Activated CD8-positive, alpha-beta memory T cell treated with anti-CD3 and anti-CD28 coated beads for 24 hours (primary cell): ENCODE measurements at regions not wholly inside any gene's neighbourhood (a gene's known extent, or its start where the extent isn't known, plus 50 kb on each side); places are given as distances from the start of the nearest gene placed in this dataset.

Experiments
- DNase-seq: peaks from one replicate; pipeline ENCODE4 v3.0.0-alpha.2; 2020

DNA sequence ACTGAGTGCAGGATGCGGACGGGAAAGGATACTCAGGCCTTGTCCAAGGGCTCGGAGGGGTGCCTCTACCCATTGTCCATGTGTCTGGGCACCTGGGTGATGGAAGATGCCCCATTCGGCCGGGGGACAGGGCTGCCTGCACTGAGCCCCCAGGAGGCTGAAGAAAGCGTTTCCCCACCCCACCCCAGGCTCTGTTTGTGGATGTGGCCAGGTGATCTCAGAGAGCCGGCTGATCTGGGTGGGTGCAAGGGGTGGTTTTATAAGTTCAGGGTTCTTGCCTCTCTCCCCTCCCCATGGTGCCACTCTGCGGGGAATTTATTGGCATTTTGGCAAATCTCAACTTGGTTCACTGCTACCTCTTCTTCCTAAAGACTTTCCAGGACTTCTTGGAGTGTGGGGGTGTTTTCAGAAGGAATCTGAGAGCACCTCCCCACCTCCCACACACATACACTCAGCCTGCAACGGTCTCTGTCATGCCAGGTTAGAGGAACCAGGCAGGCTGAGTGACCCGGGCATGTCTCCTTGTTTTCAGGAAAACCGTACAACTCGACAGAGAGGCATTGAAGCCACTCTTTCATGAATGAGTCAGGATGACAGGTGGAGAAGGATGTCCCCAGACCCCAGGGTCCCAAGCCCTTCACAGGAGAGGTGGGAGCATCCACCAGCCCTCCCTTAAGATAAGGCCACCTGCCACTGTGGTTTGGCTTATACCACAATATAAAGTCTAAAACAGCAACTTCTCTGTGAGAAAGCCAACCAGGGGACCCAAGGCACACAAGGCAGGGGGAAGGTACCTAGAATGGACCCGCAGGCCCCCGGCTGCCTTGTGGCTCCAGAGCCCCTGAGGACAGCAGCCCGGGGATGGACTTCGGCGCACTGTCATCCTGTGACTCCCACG is 174.9 kb downstream of the ETS2 start:
- DNase-seq: no peak

DNA sequence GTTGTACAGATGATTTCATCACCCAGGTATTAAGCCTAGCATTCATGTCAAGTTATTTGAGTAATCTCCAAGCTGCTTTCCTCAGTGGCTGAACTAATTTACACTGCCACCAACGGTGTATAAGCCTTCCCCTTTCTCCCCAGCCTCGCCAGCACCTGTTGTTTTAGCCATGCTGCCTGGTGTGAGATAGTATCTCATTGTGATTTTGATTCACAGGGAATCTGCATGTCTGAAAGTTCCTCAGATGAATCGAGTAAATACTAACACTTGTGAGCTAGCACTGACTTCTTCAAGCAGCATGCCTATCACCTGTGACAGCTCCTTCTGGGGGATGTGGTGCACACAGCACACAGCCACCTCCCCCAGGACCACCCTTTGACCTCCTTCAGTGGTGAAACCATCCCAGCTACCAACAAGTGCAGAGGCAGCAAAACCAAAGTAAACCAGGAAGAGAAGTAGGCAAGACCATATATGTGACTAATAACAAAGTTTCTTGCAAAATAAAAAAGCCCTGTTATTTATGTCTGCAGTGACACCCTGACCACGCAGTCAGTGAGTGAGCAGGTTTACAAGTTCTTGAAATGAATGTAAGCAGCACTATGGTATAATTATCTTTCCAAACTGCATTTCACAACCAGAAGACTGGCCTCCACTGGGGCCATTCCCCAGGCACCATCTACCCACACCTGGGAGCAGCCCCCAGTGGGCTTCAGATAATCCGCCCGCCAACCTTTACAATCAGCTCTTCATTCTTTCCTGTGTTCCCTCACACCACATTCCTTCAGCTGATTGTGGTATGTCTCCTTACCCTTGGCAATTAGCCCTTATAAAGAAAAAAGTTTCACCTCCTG is 173.8 kb downstream of the ETS2 start:
- no peak for DNase-seq

DNA sequence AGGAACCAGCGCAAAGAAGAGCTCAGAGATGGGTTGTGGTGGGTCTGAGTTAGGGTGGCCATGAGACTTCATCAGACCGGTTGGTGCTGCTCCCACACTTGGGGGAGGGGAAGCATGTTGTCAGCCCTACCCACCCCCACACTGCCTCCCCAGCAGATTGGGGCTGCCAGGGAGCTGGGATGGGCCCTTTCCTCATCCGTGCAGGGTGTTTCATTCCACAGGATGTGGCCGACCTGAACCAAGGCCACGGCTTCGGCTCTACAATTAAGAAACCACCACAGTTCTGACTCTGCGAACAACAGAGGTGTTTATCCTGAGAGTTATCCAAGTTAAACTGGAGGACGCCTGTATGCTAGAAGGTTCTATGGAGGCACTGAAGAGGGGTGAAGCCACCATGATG is 171.2 kb downstream of the ETS2 start:
- DNase-seq: no peak

DNA sequence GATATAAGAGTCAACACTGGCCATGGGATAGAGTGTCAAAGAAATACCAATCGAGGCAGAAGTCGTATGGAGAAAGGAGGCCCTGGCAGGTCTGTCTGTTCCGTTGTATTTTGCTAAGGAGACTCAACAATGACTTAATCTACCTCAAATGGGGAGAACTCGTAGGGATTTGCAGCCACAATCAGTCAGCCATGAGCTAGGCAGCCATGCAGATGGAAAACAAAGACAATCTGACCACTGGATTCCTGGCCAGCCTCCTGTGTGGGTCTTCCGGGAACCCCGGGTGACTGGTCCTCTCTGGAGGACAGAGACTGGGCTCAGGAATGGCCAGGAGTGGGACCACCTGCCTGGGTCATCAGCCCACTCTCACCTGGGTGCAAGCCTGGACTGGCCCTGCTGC is 167.8 kb downstream of the ETS2 start:
- DNase-seq: no peak

DNA sequence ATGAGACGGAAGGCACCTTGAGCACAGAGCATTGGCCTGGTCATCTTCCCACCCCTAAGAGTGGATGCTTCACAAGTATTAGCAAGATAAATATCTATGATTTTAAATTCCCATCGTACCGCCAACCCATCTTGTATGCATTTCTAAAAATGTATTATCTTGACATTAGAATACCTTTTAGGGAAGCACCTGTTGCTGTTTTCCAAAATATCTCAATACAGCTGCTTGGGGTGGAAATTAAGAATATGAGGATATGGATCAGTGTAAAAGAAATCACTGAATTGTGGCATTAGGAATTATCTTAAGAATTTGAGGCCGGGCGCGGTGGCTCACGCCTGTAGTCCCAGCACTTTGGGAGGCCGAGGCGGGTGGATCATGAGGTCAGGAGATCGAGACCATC is 166.3 kb downstream of the ETS2 start:
- DNase-seq: no peak

DNA sequence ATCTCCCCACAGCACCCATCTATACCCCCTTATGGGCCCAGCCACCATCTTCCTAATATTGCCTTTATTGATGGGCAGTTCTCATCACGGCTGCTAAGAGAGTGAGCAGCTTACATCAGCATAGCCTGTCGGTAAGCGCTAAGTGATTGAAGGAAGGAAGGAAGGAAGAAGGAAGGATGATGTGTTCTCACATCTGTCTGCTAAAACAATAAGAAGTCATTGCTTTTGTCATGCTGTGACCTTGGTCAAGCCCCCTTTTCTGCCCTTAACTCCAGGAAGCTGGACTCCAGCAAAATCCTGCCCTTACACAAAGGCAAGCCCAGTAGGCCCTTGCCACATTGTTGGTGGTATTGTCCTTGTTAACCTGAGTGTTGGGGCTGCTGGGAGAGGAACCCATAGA is 165.0 kb downstream of the ETS2 start:
- no peak for DNase-seq

DNA sequence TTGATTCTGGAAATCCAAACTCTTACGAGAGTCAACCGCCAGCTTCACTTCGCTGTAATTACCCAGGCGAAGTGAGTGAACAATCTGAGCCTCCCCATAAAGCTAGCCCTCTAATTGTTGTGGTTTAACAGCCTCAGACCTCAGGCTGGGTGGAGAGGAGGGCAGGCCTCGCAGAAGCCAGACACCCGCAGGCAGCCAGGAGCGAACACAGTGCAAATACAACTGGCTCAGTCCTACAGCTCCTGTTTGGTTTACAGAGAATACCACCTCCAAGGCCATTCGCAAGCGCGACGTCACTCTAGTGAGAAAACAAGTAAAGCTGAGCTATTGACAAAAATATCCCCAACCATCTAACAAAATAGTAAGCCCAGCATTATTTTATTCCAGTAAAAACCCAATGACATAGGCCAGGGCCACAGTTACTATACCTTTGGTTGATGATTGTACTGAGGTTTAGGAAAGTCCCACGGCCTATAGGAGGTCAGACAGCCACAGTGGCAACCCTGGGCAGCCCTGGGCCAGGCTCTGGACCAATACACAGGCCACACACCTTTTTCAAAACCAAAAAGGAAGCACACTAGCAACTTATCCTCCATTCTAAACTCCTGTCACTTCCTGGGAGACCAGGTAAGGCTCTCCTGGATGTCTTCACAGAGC is 163.3 kb downstream of the ETS2 start:
- DNase-seq: no peak

DNA sequence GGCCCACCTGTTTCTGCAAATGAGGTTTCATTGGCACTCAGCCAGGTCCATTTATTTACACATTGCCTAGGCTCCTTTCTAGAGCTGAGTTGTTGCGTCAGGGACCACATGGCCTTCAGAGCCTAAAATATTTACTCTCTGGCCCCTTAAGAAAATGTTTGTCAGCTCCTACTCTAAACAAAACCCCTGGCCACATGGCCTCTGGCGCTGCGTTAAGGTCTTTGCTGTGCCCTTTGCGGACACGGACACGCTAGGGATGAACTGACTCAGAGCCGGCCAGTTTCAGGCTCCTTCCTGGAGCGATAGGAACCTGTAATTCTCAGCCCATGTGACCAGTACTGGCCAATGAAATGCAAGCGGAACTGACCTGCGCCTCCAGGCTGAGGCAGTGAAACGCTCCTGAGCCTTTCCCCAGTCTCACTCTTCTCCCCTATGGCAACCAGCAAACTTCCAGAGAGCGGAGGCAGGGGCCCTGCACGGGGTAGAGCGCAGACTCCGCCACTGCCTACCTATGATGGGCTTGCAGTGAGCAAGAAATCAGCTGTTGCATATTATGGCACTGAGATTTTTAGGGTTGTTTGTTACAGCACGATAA is 160.3 kb downstream of the ETS2 start:
- DNase-seq: no peak

DNA sequence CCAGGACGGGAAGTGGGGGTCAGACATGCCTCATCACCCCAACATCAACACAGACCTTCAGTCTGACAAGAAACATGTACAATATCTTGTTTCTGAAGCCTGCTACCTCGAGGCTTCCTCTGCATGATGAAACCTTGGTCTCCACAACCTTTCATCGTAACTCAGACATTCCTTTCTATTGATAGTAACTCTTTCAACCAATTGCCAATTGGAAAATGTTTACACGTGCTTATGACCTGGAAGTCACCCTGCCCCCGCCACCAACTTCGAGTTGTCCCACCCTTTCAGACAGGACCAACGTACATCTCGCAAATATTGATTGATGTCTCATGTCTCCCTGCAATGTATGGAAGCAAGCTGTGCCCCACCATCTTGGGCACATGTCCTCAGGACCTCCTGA is 159.5 kb downstream of the ETS2 start:
- DNase-seq: no peak

DNA sequence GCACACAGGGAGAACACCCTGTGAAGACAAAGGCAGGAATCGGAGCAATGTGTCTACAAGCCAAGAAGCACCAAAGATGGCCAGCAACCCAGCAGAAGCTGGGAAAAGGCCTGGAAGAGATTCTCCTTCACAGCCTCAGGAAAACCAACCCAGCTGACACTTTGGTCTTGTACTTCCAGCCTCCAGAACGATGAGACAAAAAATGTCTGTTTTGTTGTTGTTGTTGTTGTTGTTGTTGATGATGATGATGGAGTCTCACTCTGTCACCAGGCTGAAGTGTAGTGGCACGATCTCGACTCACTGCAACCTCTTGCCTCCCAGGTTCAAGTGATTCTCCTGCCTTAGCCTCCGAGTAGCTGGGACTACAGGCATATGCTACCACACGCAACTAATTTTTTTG is 157.3 kb downstream of the ETS2 start:
- DNase-seq: no peak

DNA sequence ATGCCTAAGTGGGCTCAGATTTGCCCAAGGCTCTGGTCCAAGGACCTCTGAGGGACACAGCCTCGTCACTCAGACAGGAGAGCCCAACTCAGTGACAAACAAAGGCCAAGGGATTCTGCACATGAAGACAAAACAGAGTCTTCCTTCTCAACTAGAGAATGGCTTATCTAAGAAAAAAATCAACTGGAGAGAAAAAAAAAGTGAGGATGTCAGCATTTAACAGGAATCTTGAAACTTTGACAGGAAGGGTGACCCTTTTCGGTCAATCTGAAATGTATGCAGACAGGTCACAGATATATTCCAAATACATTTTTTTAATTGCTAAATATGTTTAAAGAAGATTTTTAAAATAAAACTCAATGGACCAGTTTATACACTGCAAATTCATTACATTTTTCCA is 154.5 kb downstream of the ETS2 start:
- no peak for DNase-seq

DNA sequence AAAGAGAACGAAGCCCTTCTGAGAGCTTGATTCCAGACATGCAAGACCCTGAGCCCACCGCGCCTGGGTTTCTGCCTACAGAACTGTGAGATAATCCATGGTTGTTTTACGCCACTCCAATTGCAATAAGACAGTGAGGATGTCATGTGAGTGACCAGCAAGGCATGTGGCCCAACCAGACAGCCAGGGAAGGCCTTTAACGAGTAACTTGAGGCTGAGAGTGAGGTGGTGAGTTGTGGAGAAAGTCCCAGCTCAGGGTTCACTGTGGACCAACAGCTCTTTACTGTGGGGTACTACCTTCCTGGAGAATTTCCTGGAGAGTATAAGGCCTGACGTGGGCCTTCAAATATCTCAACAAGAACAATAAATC is 153.9 kb downstream of the ETS2 start:
- DNase-seq: no peak

DNA sequence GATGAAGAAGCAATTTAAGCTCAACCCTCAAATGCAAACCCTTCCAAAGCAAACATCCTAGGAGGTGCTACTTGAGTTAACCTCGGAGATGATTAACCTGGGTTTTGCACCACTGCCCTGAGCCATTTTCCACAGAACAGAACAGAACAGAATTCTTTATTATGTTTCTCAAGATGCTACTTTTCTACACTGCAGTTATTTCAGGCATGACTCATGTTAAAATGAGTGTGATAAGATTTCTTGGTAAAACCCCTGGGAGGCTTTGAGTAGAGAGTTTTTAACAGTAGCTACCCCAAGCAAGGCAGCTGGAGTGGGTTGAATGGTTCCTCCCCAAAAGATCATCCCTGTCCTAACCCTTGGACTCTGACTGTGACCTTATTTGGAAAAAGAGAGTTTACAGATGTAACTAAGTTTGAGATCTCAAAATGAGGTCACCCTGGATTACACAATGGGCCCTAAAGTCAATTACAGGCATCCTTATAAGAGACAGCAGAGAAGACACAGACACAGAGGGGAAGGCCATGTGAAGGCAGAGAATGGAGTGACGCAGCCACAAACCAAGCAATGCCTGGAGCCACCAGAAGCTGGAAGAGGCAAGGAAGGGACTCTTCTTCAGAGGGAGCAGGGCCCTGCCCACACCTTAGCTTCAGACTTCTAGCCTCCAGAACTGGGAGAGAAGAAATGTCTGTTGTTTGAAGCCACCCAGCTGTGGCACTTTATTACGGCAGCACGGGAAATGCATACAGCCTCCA is 153.4 kb downstream of the ETS2 start:
- no peak for DNase-seq

DNA sequence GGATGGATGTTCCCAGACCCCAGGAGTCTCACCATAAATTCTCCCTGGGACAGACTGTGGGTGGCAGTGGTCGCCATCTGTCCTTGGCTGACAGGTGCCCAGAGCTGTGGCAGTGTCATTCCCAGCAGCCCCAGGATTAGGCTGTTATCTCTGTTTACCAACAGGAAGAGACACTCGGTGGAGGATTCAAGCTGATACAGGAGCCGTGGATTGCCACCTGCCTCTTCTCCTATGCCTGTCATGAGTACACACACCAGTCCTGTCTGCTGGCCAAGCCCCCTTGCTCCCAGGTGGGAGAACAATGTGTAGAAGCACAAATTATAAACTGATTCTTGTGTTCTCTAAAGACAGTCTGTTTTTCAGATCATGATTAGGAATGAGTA is 152.6 kb downstream of the ETS2 start:
- no peak for DNase-seq

DNA sequence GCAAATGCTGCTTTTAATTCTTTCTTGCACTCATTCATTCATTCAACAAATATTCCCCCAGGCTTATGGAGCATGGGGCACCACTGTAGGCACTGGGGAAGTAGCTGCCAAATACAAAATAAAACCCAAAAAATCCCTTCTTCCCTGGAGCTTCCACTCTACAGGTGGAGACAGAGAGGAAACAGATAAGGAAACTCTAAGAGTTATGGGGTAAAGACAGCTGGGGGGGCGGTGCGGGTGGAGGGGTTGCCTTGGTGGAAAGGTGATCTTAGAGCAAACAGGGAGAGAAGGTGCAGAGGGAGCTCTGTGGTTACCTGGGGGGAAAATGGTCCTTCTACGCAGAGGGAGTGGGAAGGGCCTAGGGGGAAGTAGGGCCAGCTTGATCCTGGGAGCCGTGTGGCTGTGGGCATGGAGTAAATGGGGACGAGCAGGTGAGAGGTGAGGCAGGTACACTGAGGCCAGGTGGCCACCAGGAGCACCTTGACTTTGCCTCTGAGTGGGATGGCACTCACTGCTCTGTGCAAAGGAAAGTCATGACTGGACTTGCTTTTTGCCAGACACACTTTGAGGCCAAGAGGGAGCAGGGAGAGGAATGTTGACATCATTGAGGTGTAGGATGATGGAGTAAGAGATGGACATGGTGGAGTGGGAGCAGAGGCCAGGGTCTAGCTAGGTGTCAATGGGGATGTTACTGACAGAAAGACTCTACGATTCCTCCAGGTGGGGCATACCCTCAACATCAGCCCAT is 152.0 kb downstream of the ETS2 start:
- DNase-seq: no peak

DNA sequence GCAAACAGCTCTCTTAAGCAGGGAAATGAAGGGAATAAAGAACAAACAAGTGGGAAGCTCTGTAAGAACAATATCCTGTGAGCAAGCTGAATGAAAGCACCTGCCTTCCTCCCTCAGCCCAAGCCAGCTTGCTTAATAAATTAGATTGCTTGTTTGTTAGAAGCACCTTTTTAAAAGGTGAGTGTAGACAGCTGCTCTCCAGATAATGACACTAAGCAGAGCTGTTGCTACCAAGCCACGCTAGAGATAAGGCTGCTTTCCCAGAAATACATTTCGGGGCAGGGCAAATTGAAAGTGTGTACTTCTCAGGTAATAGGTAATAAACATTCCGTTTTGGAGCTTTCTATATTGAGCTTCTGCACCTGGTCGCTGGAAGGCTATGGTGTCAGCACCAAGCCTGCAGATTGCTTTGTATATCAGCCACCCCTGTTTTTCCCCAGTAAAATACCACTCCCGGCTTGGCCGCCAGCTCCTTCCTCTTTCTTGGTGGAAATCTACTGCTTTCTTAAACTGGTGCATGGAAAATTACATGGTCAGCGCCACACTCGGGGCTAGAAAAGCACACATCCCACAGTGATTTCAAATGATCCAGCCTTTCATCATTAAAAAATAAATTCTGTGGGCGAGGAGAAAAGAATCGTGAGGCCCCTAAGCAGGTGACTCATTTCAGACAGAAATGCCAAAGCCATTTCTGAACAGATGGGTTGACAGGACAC is 151.3 kb downstream of the ETS2 start:
- no peak for DNase-seq

DNA sequence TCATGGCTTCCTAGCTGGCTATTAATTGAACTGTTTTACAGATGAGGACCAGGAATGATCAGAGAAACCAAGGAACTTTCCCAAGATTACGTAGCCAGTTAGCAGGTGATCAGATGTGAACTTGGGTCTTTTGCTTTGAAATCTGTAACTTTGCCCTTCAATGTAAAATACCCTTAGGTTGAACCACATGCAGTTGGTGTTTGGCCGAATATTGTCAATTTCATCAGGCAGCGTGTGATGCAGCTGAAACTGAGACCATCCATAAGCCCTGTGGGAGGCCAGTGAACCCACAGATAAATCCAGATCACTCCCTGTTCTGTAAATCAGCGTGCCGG is 150.8 kb downstream of the ETS2 start:
- DNase-seq: no peak

DNA sequence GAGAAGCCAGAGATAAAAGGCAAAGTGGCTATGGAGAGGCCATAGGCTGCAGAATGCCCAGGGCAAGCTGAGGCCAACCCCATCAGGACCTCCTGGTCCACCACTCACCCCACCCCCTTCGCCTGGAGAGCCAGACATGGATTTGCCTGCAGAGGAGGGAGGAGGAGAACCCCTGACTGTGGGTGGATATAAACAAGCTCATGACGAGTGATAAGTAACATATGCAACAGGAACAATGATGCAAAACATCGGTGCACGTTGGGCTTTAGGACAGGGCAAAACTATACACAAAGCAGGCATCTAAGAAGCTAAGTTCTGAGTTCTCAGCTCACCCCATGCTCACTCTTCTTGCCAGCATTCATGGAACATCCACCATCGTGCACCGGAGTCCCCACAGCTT is 150.3 kb downstream of the ETS2 start:
- DNase-seq: no peak

DNA sequence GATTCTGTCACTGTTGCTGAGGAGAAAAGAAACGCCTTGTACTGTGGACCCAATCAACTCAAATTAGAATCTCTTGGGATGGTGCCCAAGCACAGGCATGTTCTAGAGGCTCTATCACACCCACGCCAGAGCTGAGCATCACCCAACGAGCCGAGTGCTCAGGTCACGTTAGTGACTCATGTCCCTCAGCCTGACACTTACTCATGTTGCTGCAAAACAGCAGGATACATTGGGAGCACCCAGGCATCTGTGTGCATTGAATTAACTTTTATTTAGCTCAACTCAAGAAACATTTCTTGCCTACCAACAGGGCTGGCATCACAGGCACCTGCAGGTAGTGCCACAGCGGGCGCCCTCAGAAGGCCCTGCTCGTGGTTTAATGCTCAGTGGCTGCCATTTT is 149.8 kb downstream of the ETS2 start:
- no peak for DNase-seq

DNA sequence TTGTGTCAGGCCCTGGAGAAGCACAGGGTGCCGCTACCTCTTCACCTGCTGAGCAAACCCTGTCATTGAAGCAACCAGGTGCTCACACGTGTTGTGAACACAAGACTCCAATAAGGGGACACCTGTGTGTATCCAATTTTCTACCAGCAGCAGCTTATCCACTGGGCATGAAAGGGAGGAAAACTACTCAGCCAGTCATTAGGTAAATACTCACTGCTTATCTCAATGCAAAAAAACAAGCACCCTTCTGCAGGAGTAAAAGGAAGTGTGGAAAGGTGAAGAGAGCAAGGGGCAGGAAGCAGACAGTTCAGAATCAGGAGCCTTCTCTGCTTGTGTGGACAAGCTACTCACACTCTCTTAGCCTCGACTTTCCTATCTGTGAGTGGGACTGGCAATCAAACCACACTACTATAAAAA is 148.9 kb downstream of the ETS2 start:
- DNase-seq: no peak

DNA sequence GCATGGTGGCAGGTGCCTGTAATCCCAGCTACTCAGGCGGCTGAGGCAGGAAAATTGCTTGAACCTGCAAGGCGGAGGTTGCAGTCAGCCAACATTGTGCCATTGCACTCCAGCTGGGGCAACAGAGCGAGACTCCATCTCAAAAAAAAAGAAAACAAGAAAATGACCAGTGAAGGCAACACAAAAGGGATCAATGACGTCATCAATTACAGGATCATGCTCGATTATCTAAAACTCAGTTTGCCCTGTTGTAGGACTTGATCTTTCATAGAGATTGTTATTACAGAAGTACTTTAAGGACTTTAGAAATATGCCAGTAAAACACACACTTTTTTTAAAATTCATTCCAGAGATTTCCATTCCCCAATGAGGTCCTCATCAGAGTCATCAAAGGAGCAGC is 147.8 kb downstream of the ETS2 start:
- no peak for DNase-seq
